ENCODE measurements at regions not wholly inside any gene's neighbourhood (a gene's known extent, or its start where the extent isn't known, plus 50 kb on each side); places are given as distances from the start of the nearest gene placed in this dataset.

GRCh38 chr5:7213525-7213924, 182.4 kb upstream of the ADCY2 start:
- DNase-seq (ENCODE audit: insufficient read length) (no peak), FAIRE-seq (no peak)
- no peak for TF ChIP-seq TAF1 (IDR thresholded peaks at IDR 0.05; ENCODE audit: borderline replicate concordance, low read depth, low read length)
- TF ChIP-seq POLR2AphosphoS5 (IDR thresholded peaks at IDR 0.05; ENCODE audit: low read depth, low read length), result no peak
- no peak for TF ChIP-seq POLR2A (IDR thresholded peaks at IDR 0.05; ENCODE audit: low read depth, low read length)

GRCh38 chr5:7214906-7215416, 181.0 kb upstream of the ADCY2 start:
- DNase-seq (ENCODE audit: insufficient read length), result no peak
- FAIRE-seq, result no peak
- TF ChIP-seq POLR2AphosphoS5 (IDR thresholded peaks at IDR 0.05; ENCODE audit: low read depth, low read length) (no peak), TAF1 (IDR thresholded peaks at IDR 0.05; ENCODE audit: borderline replicate concordance, low read depth, low read length) (no peak), POLR2A (IDR thresholded peaks at IDR 0.05; ENCODE audit: low read depth, low read length) (no peak)

DNA sequence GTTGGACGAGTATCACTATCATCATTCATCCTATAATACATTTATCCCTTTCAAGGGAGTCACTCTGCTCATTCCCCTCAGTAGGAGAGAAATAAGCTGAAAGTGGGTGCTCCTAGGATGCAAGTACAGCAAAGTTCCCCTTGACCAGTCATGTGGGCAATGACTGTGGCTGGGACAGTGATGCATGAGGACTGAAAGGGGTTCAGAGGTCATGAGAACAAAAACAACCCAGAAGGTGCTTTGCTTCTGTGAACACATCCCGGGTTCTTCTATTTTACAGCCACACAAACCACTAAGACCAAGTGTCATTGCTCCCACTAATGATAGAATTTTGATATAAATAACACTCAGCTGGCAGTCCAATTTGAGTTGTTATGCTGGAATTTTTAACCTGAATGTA, 177.8 kb upstream of the ADCY2 start:
- FAIRE-seq, result no peak
- DNase-seq (ENCODE audit: insufficient read length), result no peak

GRCh38 chr5:7220156-7220555, 175.8 kb upstream of the ADCY2 start:
- DNase-seq (ENCODE audit: insufficient read length), result no peak
- no peak for FAIRE-seq
- TF ChIP-seq POLR2A (IDR thresholded peaks at IDR 0.05; ENCODE audit: low read depth, low read length) (no peak), POLR2AphosphoS5 (IDR thresholded peaks at IDR 0.05; ENCODE audit: low read depth, low read length) (no peak), TAF1 (IDR thresholded peaks at IDR 0.05; ENCODE audit: borderline replicate concordance, low read depth, low read length) (no peak)

More for the DNA sequence above, 177.8 kb upstream of the ADCY2 start:
- no peak for TF ChIP-seq POLR2AphosphoS5 (IDR thresholded peaks at IDR 0.05; ENCODE audit: low read depth, low read length)
- no peak for TF ChIP-seq TAF1 (IDR thresholded peaks at IDR 0.05; ENCODE audit: borderline replicate concordance, low read depth, low read length)
- TF ChIP-seq POLR2A (IDR thresholded peaks at IDR 0.05; ENCODE audit: low read depth, low read length), result no peak

DNA sequence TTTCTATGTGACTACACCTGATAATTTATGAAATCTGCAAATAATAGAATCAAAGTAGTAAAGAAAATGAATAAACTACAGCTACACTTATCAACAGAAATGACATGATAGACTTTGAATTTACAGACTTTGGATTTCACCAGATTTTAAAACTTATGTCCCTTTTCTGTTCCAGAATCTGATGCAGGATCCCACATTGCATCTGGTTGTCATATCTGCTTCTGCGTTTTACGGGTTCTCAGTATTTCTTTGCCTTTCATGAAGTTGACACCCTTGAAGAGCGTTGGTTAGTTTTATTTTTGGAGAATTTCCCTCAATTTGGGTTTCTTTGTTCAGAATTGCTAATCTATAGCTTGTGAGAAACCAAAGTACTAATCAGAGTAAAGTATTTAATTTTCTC, 174.9 kb upstream of the ADCY2 start:
- FAIRE-seq, result no peak
- no peak for DNase-seq (ENCODE audit: insufficient read length)
- no peak for TF ChIP-seq POLR2AphosphoS5 (IDR thresholded peaks at IDR 0.05; ENCODE audit: low read depth, low read length)
- no peak for TF ChIP-seq POLR2A (IDR thresholded peaks at IDR 0.05; ENCODE audit: low read depth, low read length)
- TF ChIP-seq TAF1 (IDR thresholded peaks at IDR 0.05; ENCODE audit: borderline replicate concordance, low read depth, low read length), result no peak

DNA sequence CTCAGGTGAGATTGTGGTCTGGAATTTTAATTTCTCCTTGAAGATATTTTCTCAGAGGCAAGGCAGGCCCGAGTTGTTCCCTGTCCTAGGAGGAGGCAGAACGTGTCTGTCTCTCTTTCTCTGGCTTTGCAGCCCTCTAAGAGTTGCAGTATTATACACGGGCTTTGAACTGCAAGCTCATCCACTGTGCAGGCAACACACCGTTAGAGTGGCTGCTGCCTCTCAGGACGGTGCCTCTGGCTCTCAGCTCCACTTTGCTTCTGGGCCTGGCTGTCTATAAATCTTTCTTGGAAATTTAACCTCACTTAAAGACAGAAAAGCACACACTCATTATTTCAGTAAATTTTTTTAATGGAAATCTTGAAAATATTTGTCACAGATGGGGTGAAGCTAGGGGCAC, 170.1 kb upstream of the ADCY2 start:
- no peak for DNase-seq (ENCODE audit: insufficient read length)
- TF ChIP-seq POLR2AphosphoS5 (IDR thresholded peaks at IDR 0.05; ENCODE audit: low read depth, low read length), result no peak
- no peak for FAIRE-seq

DNA sequence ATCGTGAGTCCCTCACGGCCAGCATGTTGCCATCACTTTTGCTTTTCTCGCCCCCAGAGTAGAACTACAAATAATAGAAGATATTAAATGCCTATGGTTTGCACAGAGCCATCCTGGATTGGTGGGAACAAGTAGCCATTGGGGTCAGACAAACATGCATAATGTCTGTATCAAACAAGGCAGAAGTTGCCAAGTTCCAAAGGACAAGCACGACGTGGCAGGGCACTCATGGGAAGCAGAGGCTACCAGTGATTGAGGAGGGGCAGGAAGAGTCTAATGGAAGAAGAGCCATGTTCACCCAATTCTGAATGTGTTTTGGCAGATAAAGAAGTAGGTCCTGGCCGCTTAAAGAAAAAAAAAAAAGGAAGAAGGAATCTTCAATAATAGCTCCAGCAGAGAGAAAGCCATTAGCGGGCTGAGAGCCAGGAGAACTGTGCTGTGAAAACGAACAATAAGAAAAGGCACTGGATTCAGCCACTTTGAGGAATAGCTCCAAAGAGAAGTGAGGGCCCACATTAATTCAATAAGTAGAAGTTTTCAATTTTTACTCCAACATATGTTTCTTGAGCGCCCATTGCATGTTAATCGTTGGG, 153.7 kb upstream of the ADCY2 start:
- FAIRE-seq, result no peak
- no peak for TF ChIP-seq POLR2AphosphoS5 (IDR thresholded peaks at IDR 0.05; ENCODE audit: low read depth, low read length)
- TF ChIP-seq TAF1 (IDR thresholded peaks at IDR 0.05; ENCODE audit: borderline replicate concordance, low read depth, low read length), result no peak
- TF ChIP-seq POLR2A (IDR thresholded peaks at IDR 0.05; ENCODE audit: low read depth, low read length), result no peak
- DNase-seq (ENCODE audit: insufficient read length), result no peak

DNA sequence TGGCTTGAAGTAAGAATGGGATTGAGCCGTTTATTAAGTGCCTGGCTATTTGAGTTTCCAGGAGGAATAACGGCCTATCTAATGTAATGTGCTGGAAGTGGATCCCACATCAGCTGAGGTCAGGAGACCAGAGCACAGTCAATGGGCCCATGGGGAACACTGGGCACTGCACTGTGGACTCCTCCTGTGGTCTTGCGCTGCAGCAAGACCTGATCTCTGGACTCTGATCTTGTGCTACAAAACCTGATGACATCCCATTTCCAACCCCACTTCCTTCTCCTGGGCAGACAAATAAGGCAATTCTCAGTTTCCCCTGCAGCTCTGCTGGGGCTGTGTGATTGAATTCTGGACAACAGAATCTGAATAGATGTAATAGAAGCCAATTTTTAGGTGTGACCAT, 151.7 kb upstream of the ADCY2 start:
- FAIRE-seq, result no peak
- TF ChIP-seq POLR2A (IDR thresholded peaks at IDR 0.05; ENCODE audit: low read depth, low read length), result no peak
- TF ChIP-seq TAF1 (IDR thresholded peaks at IDR 0.05; ENCODE audit: borderline replicate concordance, low read depth, low read length), result no peak
- no peak for TF ChIP-seq POLR2AphosphoS5 (IDR thresholded peaks at IDR 0.05; ENCODE audit: low read depth, low read length)
- DNase-seq (ENCODE audit: insufficient read length), result no peak

DNA sequence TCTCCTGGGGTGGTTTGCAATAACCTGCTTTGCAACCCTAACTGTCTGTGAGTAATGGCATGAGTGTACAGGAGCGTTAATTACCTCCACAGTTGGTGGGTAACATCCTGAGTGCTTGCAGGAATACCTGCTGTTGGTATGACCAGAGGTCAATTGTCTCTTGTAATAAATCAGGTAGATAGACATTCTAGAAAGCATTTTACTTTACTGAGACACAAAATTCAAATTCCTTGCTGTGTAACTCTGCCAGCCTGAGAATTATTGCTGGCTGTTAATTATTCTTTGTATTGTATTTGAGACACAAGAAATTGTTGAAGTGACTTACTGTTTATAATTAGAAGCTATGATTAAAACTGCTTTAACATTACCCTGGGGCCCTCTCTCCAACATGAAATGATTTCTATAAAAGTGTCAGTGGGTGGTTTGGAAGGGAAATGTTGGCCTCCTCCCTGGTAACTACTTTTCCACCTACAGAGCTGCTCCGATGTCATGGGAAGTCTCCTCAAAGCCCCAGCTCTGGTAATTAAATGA, 150.8 kb upstream of the ADCY2 start:
- DNase-seq (ENCODE audit: insufficient read length), result no peak
- TF ChIP-seq POLR2AphosphoS5 (IDR thresholded peaks at IDR 0.05; ENCODE audit: low read depth, low read length), result no peak
- TF ChIP-seq TAF1 (IDR thresholded peaks at IDR 0.05; ENCODE audit: borderline replicate concordance, low read depth, low read length), result no peak
- TF ChIP-seq POLR2A (IDR thresholded peaks at IDR 0.05; ENCODE audit: low read depth, low read length), result no peak
- FAIRE-seq, result no peak

DNA sequence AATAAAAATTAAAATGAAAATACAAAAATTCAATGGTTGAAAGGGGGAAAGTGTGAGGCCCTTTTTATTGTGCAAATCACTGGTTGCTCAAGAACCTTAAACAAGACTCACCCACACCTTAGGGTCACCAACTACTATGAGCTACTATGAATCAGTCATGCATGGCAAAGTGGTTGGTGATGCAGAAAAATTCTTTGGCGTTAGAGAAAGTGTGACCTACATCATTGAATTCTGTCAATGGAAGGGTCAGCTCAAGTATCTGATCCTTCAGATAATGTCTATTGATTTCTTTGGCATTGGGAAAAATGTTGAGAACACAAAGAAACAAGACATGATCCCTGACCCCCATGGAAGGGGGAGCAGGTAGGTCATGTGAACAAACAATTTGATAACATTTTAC, 149.7 kb upstream of the ADCY2 start:
- no peak for DNase-seq (ENCODE audit: insufficient read length)
- TF ChIP-seq TAF1 (IDR thresholded peaks at IDR 0.05; ENCODE audit: borderline replicate concordance, low read depth, low read length), result no peak
- TF ChIP-seq POLR2A (IDR thresholded peaks at IDR 0.05; ENCODE audit: low read depth, low read length), result no peak
- TF ChIP-seq POLR2AphosphoS5 (IDR thresholded peaks at IDR 0.05; ENCODE audit: low read depth, low read length), result no peak
- no peak for FAIRE-seq

GRCh38 chr5:7250004-7250403, 145.9 kb upstream of the ADCY2 start:
- DNase-seq (ENCODE audit: insufficient read length), result no peak
- TF ChIP-seq POLR2A (IDR thresholded peaks at IDR 0.05; ENCODE audit: low read depth, low read length), result no peak
- no peak for TF ChIP-seq POLR2AphosphoS5 (IDR thresholded peaks at IDR 0.05; ENCODE audit: low read depth, low read length)
- TF ChIP-seq TAF1 (IDR thresholded peaks at IDR 0.05; ENCODE audit: borderline replicate concordance, low read depth, low read length), result no peak
- FAIRE-seq, result no peak

GRCh38 chr5:7250611-7251010, 145.3 kb upstream of the ADCY2 start:
- DNase-seq (ENCODE audit: insufficient read length), result no peak
- FAIRE-seq, result no peak

More at GRCh38 chr5:7250611-7251010, 145.3 kb upstream of the ADCY2 start:
- TF ChIP-seq TAF1 (IDR thresholded peaks at IDR 0.05; ENCODE audit: borderline replicate concordance, low read depth, low read length), result no peak

All from GM12892 (cell line).